Loucy (cell line): ENCODE measurements at regions not wholly inside any gene's neighbourhood (a gene's known extent, or its start where the extent isn't known, plus 50 kb on each side); places are given as distances from the start of the nearest gene placed in this dataset.

Experiments used
- H2AFZ ChIP-seq: fragments of 200-600 bp; sonication (generic); 2 replicates; pipeline ENCODE4 v1.6.0; 2016; ENCODE audit warnings: antibody characterized with exemption, mild to moderate bottlenecking, low read length, moderate library complexity
- H3F3A ChIP-seq: fragments of 200-600 bp; 2 replicates; pipeline ENCODE4 v1.6.0; 2016; ENCODE audit warnings: antibody characterized with exemption, low read depth, mild to moderate bottlenecking
- H3K27me3 ChIP-seq: fragments of 200-600 bp; sonication (generic); 2 replicates; pipeline ENCODE4 v1.6.1; 2014; ENCODE audit warnings: low read length, mild to moderate bottlenecking; ENCODE audit not compliant: insufficient read depth, poor library complexity, severe bottlenecking
- H3K36me3 ChIP-seq: fragments of 200-600 bp; sonication (generic); 2 replicates; pipeline ENCODE4 v1.6.1; 2016; ENCODE audit warnings: low read length; ENCODE audit not compliant: insufficient read depth
- H3K4me1 ChIP-seq: fragments of 200-600 bp; sonication (generic); 2 replicates; pipeline ENCODE4 v1.5.1; 2014; ENCODE audit warnings: low read length, mild to moderate bottlenecking; ENCODE audit not compliant: insufficient read depth, poor library complexity, severe bottlenecking
- H3K4me2 ChIP-seq: fragments of 200-600 bp; sonication (generic); 2 replicates; pipeline ENCODE4 v1.6.0; 2014; ENCODE audit warnings: antibody characterized with exemption, low read length, low read depth, mild to moderate bottlenecking; ENCODE audit not compliant: poor library complexity, severe bottlenecking
- H3K4me3 ChIP-seq: fragments of 200-600 bp; sonication (generic); 2 replicates; pipeline ENCODE4 v1.5.1; 2014; ENCODE audit warnings: low read length, mild to moderate bottlenecking, mixed read lengths; ENCODE audit not compliant: poor library complexity, severe bottlenecking
- H3K79me2 ChIP-seq: fragments of 200-600 bp; sonication (generic); 2 replicates; pipeline ENCODE4 v1.6.1; 2014; ENCODE audit warnings: low read length; ENCODE audit not compliant: insufficient read depth
- H3K9ac ChIP-seq: fragments of 200-600 bp; sonication (generic); 2 replicates; pipeline ENCODE4 v1.6.0; 2014; ENCODE audit warnings: mild to moderate bottlenecking, low read depth, low read length, moderate library complexity; ENCODE audit not compliant: poor library complexity, severe bottlenecking
- H3K9me2 ChIP-seq: fragments of 200-600 bp; sonication (generic); replicated peaks from 2 replicates; pipeline ENCODE4 v1.6.1; 2016; ENCODE audit warnings: low read depth, low read length, mixed read lengths
- H3K9me3 ChIP-seq: fragments of 200-600 bp; sonication (generic); 2 replicates; pipeline ENCODE4 v1.6.1; 2014; ENCODE audit warnings: mild to moderate bottlenecking, antibody characterized with exemption, low read length, low read depth; ENCODE audit not compliant: insufficient read depth
- H4K20me1 ChIP-seq: fragments of 200-600 bp; sonication (generic); 2 replicates; pipeline ENCODE4 v1.6.0; 2014; ENCODE audit warnings: antibody characterized with exemption, low read length, mild to moderate bottlenecking; ENCODE audit not compliant: insufficient read depth, poor library complexity, severe bottlenecking
- CTCF ChIP-seq: fragments of 200-600 bp; sonication (generic); conservative IDR thresholded peaks from 2 replicates; pipeline ENCODE4 v1.5.1; 2014; ENCODE audit warnings: mild to moderate bottlenecking, antibody characterized with exemption, low read length
- EZH2phosphoT487 ChIP-seq: fragments of 200-600 bp; IDR thresholded peaks from 2 replicates; pipeline ENCODE4 v1.6.1; 2018; ENCODE audit warnings: antibody characterized with exemption, mild to moderate bottlenecking, moderate library complexity, borderline replicate concordance

- no peaks in the 10 kb centered on the region for H3K9me2 ChIP-seq
- H3K36me3 ChIP-seq, result no peaks in the 10 kb centered on the region
- H3K9ac ChIP-seq, result no peak overlapping the region
- H3K27me3 ChIP-seq, result no peaks in the 10 kb centered on the region
- H3F3A ChIP-seq, result no peaks in the 10 kb centered on the region
- no peak overlapping the region for H2AFZ ChIP-seq
- H3K4me2 ChIP-seq, result no peak overlapping the region
- no peaks in the 10 kb centered on the region for H3K79me2 ChIP-seq
- no peak overlapping the region for H3K4me3 ChIP-seq
- no peaks in the 10 kb centered on the region for H3K9me3 ChIP-seq
- H4K20me1 ChIP-seq, result no peaks in the 10 kb centered on the region
- TF ChIP-seq EZH2phosphoT487 (no peak), CTCF (no peak)
- H3K4me1 ChIP-seq, result no peaks in the 10 kb centered on the region
Observed at GRCh38 chr5:98333921-98334320, 439.5 kb upstream of the RGMB start.

DNA sequence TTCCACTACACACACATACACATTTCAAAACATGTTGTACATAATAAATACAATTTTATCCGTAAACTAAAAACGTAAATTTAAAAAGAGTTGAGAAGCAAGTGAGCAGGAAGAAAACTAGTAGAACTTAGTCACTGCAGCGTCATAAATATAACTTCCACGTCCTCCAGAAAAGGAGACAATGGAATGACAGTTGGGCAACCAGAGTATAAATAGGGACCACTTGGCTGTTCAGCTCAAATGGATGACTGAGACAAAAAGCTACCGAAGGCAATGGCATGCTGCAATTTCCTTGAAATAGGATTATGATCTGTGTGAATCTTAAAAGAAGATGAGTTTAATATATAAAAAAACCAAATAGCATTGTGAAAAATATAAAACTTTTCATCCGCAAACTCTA, 438.5 kb upstream of the RGMB start:
- no peaks in the 10 kb centered on the region for H4K20me1 ChIP-seq
- H3K4me3 ChIP-seq, result no peak overlapping the region
- no peaks in the 10 kb centered on the region for H3K27me3 ChIP-seq
- H3K79me2 ChIP-seq, result no peaks in the 10 kb centered on the region
- TF ChIP-seq CTCF, result no peak
- no peak for TF ChIP-seq EZH2phosphoT487
- H3K9ac ChIP-seq, result no peak overlapping the region
- no peak overlapping the region for H2AFZ ChIP-seq
- H3K9me3 ChIP-seq, result no peaks in the 10 kb centered on the region
- H3K4me1 ChIP-seq, result no peaks in the 10 kb centered on the region
- H3F3A ChIP-seq, result no peaks in the 10 kb centered on the region
- no peaks in the 10 kb centered on the region for H3K9me2 ChIP-seq
- H3K4me2 ChIP-seq, result no peak overlapping the region
- H3K36me3 ChIP-seq, result no peaks in the 10 kb centered on the region

- H3K4me2 ChIP-seq, result no peak overlapping the region
- no peaks in the 10 kb centered on the region for H3K79me2 ChIP-seq
- H3K27me3 ChIP-seq, result no peaks in the 10 kb centered on the region
- H2AFZ ChIP-seq, result no peak overlapping the region
- H3K9me3 ChIP-seq, result no peaks in the 10 kb centered on the region
- no peaks in the 10 kb centered on the region for H3F3A ChIP-seq
- H3K36me3 ChIP-seq, result no peaks in the 10 kb centered on the region
- no peak overlapping the region for H3K4me3 ChIP-seq
- TF ChIP-seq CTCF (no peak), EZH2phosphoT487 (no peak)
- no peaks in the 10 kb centered on the region for H3K9me2 ChIP-seq
- H4K20me1 ChIP-seq, result no peaks in the 10 kb centered on the region
- no peaks in the 10 kb centered on the region for H3K4me1 ChIP-seq
- H3K9ac ChIP-seq, result no peak overlapping the region
Observed at GRCh38 chr5:98339141-98339848, 434.2 kb upstream of the RGMB start.
